Prostate gland (tissue), 2 donors: ENCODE measurements at regions not wholly inside any gene's neighbourhood (a gene's known extent, or its start where the extent isn't known, plus 50 kb on each side); places are given as distances from the start of the nearest gene placed in this dataset.

Source experiments
- POLR2A ChIP-seq: fragments of 450-650 bp; IDR thresholded peaks from one replicate; pipeline ENCODE4 v1.6.1; 2016; ENCODE audit warnings: antibody characterized with exemption, mild to moderate bottlenecking
- POLR2AphosphoS5 ChIP-seq: sonication (generic); formaldehyde crosslinking; IDR thresholded peaks from one replicate; pipeline ENCODE4 v1.6.1; 2017; ENCODE audit warnings: antibody characterized with exemption
- TF ChIP-seq, protein P1 (sequence below), 4 experiments: fragments of 200-600 bp in 2 of 4; fragments of 450-650 bp in 2 of 4; sonication (generic) in 2 of 4; IDR thresholded peaks; 1 replicate in 3 of 4; 2 replicates in 1 of 4; pipeline ENCODE4 v1.5.1; 2016 to 2019; ENCODE audit warnings: antibody characterized with exemption in 4 of 4, mild to moderate bottlenecking in 2 of 4, moderate library complexity in 2 of 4

DNA sequence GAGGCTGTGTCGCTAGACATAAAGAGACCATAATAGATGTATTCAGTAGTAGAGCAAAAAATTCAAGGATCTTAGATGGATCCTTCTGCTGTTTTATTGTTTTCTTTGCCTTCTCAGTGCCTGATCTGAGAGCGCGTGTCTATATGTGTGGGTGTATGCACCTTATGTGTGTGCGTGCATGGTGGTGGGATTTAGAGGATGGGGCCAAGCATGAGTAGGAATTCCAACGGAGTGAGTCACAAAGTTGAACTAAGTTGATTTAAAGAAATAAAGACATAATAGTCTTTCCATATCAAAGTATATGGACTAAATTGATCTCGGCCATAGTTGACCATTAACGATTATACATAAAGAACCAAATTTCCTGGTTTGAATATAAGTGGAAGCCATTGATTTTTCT, 178.7 kb downstream of the CYYR1 start:
- TF ChIP-seq POLR2AphosphoS5 (no peak), POLR2A (no peak)
- TF ChIP-seq, protein P1, sequence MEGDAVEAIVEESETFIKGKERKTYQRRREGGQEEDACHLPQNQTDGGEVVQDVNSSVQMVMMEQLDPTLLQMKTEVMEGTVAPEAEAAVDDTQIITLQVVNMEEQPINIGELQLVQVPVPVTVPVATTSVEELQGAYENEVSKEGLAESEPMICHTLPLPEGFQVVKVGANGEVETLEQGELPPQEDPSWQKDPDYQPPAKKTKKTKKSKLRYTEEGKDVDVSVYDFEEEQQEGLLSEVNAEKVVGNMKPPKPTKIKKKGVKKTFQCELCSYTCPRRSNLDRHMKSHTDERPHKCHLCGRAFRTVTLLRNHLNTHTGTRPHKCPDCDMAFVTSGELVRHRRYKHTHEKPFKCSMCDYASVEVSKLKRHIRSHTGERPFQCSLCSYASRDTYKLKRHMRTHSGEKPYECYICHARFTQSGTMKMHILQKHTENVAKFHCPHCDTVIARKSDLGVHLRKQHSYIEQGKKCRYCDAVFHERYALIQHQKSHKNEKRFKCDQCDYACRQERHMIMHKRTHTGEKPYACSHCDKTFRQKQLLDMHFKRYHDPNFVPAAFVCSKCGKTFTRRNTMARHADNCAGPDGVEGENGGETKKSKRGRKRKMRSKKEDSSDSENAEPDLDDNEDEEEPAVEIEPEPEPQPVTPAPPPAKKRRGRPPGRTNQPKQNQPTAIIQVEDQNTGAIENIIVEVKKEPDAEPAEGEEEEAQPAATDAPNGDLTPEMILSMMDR (IDR thresholded peaks at IDR 0.05): no peak
